OCI-LY1 (cell line): ENCODE measurements at regions not wholly inside any gene's neighbourhood (a gene's known extent, or its start where the extent isn't known, plus 50 kb on each side); places are given as distances from the start of the nearest gene placed in this dataset.
"Not testable (repeated sequence)": the region's sequence is repeated elsewhere in the genome, so short reads cannot be mapped to it uniquely, and the experiment has no call there.

Experiments
- H2AFZ ChIP-seq: fragments of 200-600 bp; sonication (generic), shearing (Covaris generic); 2 replicates; pipeline ENCODE4 v1.6.0; 2014; ENCODE audit warnings: antibody characterized with exemption, mild to moderate bottlenecking, low read length
- H3F3A ChIP-seq: fragments of 200-600 bp; sonication (generic), shearing (Covaris generic); 2 replicates; pipeline ENCODE4 v1.6.0; 2014; ENCODE audit warnings: mild to moderate bottlenecking, antibody characterized with exemption, low read length, moderate library complexity; ENCODE audit not compliant: insufficient read depth
- H3K27ac ChIP-seq: fragments of 200-600 bp; sonication (generic); 2 replicates; pipeline ENCODE4 v1.5.1; 2014; ENCODE audit warnings: low read length, mixed run types, mild to moderate bottlenecking, low read depth; ENCODE audit not compliant: poor library complexity, severe bottlenecking
- H3K27me3 ChIP-seq: fragments of 200-600 bp; sonication (generic); 2 replicates; pipeline ENCODE4 v1.6.0; 2014; ENCODE audit warnings: antibody characterized with exemption, mild to moderate bottlenecking, low read length, moderate library complexity; ENCODE audit not compliant: insufficient read depth
- H3K36me3 ChIP-seq: fragments of 200-600 bp; sonication (generic); 2 replicates; pipeline ENCODE4 v1.6.1; 2014; ENCODE audit warnings: mild to moderate bottlenecking, antibody characterized with exemption, low read length, moderate library complexity, mixed read lengths; ENCODE audit not compliant: insufficient read depth
- H3K4me1 ChIP-seq: fragments of 200-600 bp; sonication (generic); 2 replicates; pipeline ENCODE4 v1.5.1; 2014; ENCODE audit warnings: mild to moderate bottlenecking, low read length, moderate library complexity; ENCODE audit not compliant: insufficient read depth, severe bottlenecking
- H3K4me2 ChIP-seq: fragments of 200-600 bp; sonication (generic), shearing (Covaris generic); 2 replicates; pipeline ENCODE4 v1.6.1; 2014; ENCODE audit warnings: low read length
- H3K4me3 ChIP-seq: fragments of 200-600 bp; sonication (generic); 2 replicates; pipeline ENCODE4 v1.5.1; 2014; ENCODE audit warnings: low read length, low read depth, mild to moderate bottlenecking, mixed read lengths; ENCODE audit not compliant: poor library complexity, severe bottlenecking
- H3K79me2 ChIP-seq: fragments of 200-600 bp; shearing (Covaris generic); 2 replicates; pipeline ENCODE4 v1.6.1; 2016; ENCODE audit warnings: mixed run types, low read length, mixed read lengths; ENCODE audit not compliant: insufficient read depth
- H3K9ac ChIP-seq: fragments of 200-600 bp; sonication (generic), shearing (Covaris generic); 2 replicates; pipeline ENCODE4 v1.6.1; 2014; ENCODE audit warnings: mild to moderate bottlenecking, low read length, mixed read lengths
- H3K9me2 ChIP-seq: fragments of 200-600 bp; sonication (generic), shearing (Covaris generic); 2 replicates; pipeline ENCODE4 v1.6.1; 2014; ENCODE audit warnings: low read depth, mild to moderate bottlenecking, low read length, mixed read lengths
- H3K9me3 ChIP-seq: fragments of 200-600 bp; shearing (Covaris generic); 2 replicates; pipeline ENCODE4 v1.6.1; 2014; ENCODE audit warnings: low read length, mixed read lengths
- H4K20me1 ChIP-seq: fragments of 200-600 bp; sonication (generic), shearing (Covaris generic); 2 replicates; pipeline ENCODE4 v1.6.0; 2016; ENCODE audit warnings: mild to moderate bottlenecking, low read length; ENCODE audit not compliant: insufficient read depth
- CTCF ChIP-seq: fragments of 200-600 bp; sonication (generic), shearing (Covaris generic); IDR thresholded peaks from 2 replicates; pipeline ENCODE4 v1.5.1; 2017; ENCODE audit warnings: mild to moderate bottlenecking, antibody characterized with exemption, low read length, moderate library complexity, mixed read lengths
- EZH2 ChIP-seq: fragments of 200-600 bp; sonication (generic), shearing (Covaris generic); IDR thresholded peaks from 2 replicates; pipeline ENCODE4 v1.8.0; 2017; ENCODE audit warnings: borderline replicate concordance, mixed run types, mild to moderate bottlenecking, antibody characterized with exemption, low read length, moderate library complexity, mixed read lengths

GRCh38 chr16:76121636-76122035 is 155.6 kb upstream of the CNTNAP4 start:
- Histone ChIP-seq H3K27me3 (no peaks in the 10 kb centered on the region), H2AFZ (no peak overlapping the region), H3K9me3 (no peaks in the 10 kb centered on the region), H3K9me2 (no peaks in the 10 kb centered on the region), H3K4me3 (no peak overlapping the region), H3F3A (no peaks in the 10 kb centered on the region), H3K79me2 (no peaks in the 10 kb centered on the region), H3K4me2 (no peak overlapping the region), H4K20me1 (no peaks in the 10 kb centered on the region), H3K9ac (no peak overlapping the region), H3K4me1 (no peaks in the 10 kb centered on the region), H3K27ac (no peak overlapping the region), H3K36me3 (no peaks in the 10 kb centered on the region)
- no peak for TF ChIP-seq CTCF
- TF ChIP-seq EZH2 = no peak

- Histone ChIP-seq H3F3A (no peaks in the 10 kb centered on the region), H3K9me3 (no peaks in the 10 kb centered on the region), H3K36me3 (no peaks in the 10 kb centered on the region), H3K4me1 (no peaks in the 10 kb centered on the region), H3K9me2 (no peaks in the 10 kb centered on the region), H2AFZ (no peak overlapping the region), H4K20me1 (no peaks in the 10 kb centered on the region), H3K27me3 (no peaks in the 10 kb centered on the region), H3K4me3 (no peak overlapping the region), H3K4me2 (no peak overlapping the region), H3K9ac (no peak overlapping the region), H3K79me2 (no peaks in the 10 kb centered on the region), H3K27ac (no peak overlapping the region)
- TF ChIP-seq EZH2 = no peak
- no peak for TF ChIP-seq CTCF
Observed at GRCh38 chr16:76123966-76124365, 153.2 kb upstream of the CNTNAP4 start.

DNA sequence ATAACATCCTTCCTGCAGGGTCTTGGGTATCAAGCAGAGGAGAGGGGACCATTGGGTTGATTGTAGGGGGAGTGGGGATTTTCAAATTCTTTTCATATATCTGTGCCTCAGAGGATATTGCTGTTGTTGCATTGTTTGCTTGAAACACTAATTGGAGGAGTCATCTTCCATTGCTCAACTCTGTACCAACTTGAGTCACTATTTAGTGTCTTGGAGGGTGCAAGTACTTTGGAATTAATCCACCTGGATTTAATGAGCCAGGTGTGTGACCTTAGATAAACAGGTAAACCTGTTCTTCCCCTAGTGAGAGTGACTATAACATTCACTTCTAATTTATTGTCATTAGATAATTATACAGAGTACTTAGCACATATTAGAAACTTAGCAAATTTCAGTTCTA is 151.3 kb upstream of the CNTNAP4 start:
- Histone ChIP-seq H3K4me2 (no peak overlapping the region), H3K9ac (no peak overlapping the region), H3K27me3 (no peaks in the 10 kb centered on the region), H2AFZ (no peak overlapping the region), H3K36me3 (no peaks in the 10 kb centered on the region), H3K9me3 (no peaks in the 10 kb centered on the region), H3K4me1 (no peaks in the 10 kb centered on the region), H3K27ac (no peak overlapping the region), H3K79me2 (no peaks in the 10 kb centered on the region), H3K9me2 (no peaks in the 10 kb centered on the region), H3F3A (no peaks in the 10 kb centered on the region), H3K4me3 (no peak overlapping the region), H4K20me1 (no peaks in the 10 kb centered on the region)
- TF ChIP-seq CTCF = no peak
- no peak for TF ChIP-seq EZH2

DNA sequence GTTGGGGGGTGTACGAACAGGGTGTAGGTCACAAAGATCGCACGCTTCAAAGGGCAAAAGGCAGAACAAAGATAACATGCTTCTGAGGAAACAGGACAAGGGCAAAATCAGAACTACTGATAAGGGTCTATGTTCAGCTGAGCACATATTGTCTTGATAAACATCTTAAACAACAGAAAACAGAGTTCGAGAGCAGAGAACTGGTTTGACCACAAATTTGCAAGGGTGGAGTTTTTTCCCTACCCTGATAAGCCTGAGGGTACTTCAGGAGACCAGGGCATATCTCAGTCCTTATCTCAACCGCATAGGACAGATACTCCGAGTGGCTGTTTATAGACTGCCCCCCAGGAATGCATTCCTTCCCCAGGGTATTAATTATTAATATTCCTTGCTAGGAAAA is 139.1 kb upstream of the CNTNAP4 start:
- not testable (repeated sequence) for H3K9me3 ChIP-seq, H3K9ac ChIP-seq, H3K4me3 ChIP-seq, H3K9me2 ChIP-seq, H3K36me3 ChIP-seq, H3K4me2 ChIP-seq, H3K79me2 ChIP-seq, H3K4me1 ChIP-seq, H3K27ac ChIP-seq, H2AFZ ChIP-seq, H4K20me1 ChIP-seq, H3F3A ChIP-seq, H3K27me3 ChIP-seq
